ACHN (cell line): ENCODE measurements at regions not wholly inside any gene's neighbourhood (a gene's known extent, or its start where the extent isn't known, plus 50 kb on each side); places are given as distances from the start of the nearest gene placed in this dataset.
"Not testable (repeated sequence)": the region's sequence is repeated elsewhere in the genome, so short reads cannot be mapped to it uniquely, and the experiment has no call there.

Source experiments
- DNase-seq: peaks from one replicate; pipeline ENCODE4 v3.0.0-alpha.2; 2015
- in situ Hi-C: cut with HindIII; loops from 2 replicates; pipeline ENCODE4 v1.10.0; 2017; ENCODE audit warnings: low sequenced_read_pairs, low pct_ligation_motif_present, low pct_unique_long_range_greater_than_20kb

DNA sequence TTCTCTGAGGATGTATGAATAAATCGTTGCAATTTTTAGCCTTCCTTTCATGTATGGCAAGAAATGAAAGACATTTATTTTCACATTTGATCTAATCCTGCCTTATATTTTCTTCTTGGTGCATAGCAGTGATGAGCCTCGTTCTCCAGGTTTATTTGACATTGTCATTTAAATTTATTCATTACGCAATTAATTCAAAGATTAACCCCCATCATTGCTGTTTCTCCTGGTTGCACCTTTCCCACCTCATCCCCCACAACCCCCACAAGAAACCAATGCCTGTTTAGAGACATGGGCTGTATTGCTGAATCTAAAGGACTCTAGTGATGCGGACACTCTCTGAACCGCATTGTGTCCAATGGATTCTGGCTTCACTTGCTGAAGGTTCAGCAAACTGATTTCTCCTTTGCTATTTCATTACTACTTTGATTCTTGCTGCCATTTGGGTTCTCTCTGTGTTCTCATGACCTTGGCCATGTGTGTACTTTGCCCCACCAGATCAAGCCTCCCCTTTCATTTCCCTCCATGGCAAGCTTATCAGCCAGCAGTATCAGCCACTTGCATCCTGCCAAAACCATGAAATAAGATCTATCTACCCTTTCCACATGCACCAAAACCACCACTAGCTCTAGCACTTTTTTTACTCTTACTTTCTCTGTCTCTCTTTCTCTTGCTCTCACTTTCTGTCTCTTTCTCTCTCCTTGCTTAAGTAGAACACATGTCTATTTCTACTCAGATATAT, 382.7 kb downstream of the GBE1 start:
- in situ Hi-C loops: no loop called here
- no peak for DNase-seq

- in situ Hi-C loops: no loop called here
- no peak for DNase-seq
Measured at GRCh38 chr3:81375921-81376320, 385.5 kb downstream of the GBE1 start.

DNA sequence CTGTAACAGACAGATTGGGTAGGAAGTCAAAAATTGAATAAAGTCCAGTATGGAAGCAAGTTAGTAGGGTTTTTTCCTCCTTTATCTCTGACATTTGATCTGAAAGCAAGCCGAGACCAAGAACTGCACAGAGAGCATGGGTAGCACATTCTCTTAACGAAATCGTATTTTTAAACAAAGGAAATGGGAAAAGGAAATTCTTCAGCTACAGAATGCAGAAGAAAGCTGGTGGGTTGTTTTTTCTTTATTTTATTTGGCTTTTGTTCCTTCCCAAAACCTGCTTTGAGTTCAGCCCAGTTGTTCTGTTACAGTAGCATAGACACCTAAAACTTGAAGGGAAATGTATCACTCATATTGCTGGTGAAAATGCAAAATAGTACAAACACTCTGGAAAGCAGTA, 397.0 kb downstream of the GBE1 start:
- in situ Hi-C loops: no loop called here
- no peak for DNase-seq

- in situ Hi-C loops: no loop called here
- no peak for DNase-seq
Measured at GRCh38 chr3:81363816-81364215, 397.6 kb downstream of the GBE1 start.

DNA sequence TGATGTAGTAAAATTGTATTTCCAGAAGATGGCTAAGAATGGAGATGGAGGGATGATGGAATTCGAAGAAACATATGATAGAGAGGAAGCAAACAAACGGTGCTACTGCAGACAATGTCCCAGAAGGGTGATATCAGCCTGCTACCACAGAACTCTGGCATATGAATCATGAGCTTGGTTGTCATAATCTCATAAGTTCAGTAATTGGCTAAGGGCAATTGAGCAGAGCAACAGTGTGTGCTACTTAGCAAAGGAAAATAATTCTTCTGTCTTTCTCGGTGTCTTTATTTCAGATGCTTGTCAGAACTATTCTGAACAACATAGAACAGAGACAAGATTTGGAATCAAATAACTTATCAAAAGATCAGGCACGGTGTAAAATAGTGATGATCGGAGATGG, 407.3 kb downstream of the GBE1 start:
- DNase-seq: no peak
- in situ Hi-C loops: no loop called here

DNA sequence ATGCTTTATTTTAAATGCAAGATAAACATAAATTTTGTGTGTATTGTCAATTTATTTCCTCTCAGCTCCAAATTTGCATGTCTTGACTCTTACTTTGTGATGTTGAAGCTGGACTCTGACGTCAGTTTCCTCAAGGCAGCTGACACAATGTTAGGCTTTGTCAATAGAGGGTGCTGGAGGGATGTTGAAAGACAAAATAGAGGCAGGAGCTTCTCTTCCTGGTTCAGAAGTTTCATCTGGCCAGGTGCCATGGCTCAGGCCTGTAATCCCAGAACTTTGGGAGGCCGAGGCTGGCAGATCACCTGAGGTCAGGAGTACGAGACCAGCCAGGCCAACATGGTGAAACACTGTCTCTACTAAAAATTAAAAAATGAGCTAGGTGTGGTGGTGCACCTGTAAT, 408.6 kb downstream of the GBE1 start:
- in situ Hi-C loops: no loop called here
- peak; percentile 37 for DNase-seq

GRCh38 chr3:81349816-81350340, 411.6 kb downstream of the GBE1 start:
- in situ Hi-C loops: no loop called here
- DNase-seq: no peak

DNA sequence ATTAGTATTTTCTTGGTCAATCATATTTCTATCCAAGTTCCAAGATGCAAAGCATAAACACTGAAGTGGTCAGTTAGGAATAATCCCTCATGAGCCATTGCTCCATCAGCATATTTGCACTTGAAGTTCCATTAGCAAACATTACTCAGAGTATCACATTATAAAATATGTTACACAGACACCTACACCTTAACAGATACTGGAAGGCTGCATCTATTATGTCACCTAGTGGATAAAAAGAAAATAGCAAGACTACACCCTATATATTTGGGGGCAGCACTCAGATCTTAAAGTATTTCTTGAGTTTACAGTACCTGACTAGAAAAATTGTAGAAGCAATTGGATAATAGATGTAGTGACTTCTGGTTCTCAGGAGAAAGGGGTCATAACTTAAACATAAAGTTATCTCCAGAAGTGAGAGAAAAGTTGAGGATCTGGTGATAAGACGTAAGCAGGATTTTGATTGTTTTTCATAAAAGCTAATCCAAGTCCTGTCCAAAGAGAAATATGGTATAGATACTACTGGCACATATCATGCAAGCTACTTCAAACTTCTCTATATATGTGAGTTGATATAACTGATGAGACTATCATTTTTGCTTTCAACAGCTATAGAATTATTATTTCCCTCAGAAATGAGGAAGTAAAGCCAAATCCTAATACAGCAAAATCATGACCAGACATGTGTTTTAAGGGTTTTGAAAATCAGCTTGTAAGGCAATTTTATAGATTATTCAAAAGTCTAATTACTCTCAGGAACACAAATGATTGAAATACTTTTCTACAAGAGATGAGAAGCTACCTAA, 422.2 kb downstream of the GBE1 start:
- in situ Hi-C loops: no loop called here
- DNase-seq: peak; percentile 30

- DNase-seq: no peak
- in situ Hi-C loops: no loop called here
Measured at GRCh38 chr3:81336470-81336869, 425.0 kb downstream of the GBE1 start.

- in situ Hi-C loops, DNase-seq: not testable (repeated sequence)
Measured at GRCh38 chr3:81329835-81330234, 431.6 kb downstream of the GBE1 start.

DNA sequence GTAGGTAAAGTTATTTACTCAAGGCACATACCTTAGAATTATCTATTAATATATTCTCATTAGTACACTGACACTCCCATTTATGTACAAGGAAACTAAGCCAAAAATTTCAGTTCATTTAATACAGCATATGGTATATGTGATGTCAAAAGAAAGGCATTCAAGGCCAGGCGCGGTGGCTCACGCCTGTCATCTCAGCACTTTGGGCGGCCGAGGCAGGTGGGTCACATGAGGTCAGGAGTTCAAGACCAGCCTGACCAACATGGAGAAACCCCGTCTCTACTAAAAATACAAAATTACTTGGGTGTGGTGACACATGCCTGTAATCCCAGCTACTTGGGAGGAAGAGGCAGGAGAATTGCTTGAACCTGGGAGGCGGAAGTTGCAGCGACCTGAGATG, 435.2 kb downstream of the GBE1 start:
- in situ Hi-C loops: no loop called here
- no peak for DNase-seq

DNA sequence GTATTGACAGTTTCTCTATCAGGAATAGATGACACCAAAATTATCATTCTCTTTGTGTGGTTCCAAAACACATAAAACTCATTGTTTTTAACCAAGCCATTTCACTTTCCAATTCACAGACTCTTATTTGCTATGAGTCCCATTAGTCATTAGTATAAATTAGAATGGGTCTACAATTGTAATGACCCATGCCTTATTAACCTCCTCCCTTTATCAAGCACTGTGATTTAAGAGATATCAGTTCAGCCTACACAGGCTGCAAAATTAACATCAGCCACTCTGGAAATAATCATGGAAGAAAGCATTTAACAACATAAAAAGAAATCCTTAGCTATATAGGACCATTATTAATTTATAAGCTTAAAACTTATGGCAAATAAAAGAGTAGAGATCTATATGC, 440.6 kb downstream of the GBE1 start:
- DNase-seq: no peak

GRCh38 chr3:81315030-81315429, 446.4 kb downstream of the GBE1 start:
- DNase-seq: no peak
- in situ Hi-C loops: no loop called here

More for the DNA sequence above, 440.6 kb downstream of the GBE1 start:
- in situ Hi-C loops: no loop called here

- in situ Hi-C loops: no loop called here
- no peak for DNase-seq
Measured at GRCh38 chr3:81311321-81311720, 450.1 kb downstream of the GBE1 start.

GRCh38 chr3:81308306-81308705, 453.1 kb downstream of the GBE1 start:
- DNase-seq: no peak
- in situ Hi-C loops: no loop called here

GRCh38 chr3:81307221-81307620, 454.2 kb downstream of the GBE1 start:
- no peak for DNase-seq
- in situ Hi-C loops: no loop called here

DNA sequence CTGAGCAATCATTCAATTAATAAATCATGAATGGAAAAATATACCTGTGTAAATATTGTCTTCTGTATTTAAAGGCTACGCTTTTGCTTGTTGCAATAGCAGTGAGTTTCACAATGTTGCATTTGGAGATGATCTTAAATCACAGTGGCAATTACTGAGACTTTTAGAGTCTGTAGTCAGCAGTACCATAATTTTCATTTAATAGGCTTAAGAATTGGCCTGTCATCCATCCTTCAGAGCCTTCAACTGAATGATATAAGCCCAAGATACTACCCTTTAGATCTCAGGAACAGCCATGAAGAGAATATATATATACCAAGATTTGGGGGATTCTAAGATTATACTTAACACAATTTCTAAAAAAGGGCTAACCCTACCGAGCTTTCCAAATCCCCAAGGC, 458.1 kb downstream of the GBE1 start:
- in situ Hi-C loops: no loop called here
- no peak for DNase-seq

- DNase-seq: peak; percentile 45
- in situ Hi-C loops: no loop called here
Measured at GRCh38 chr3:81302045-81302444, 459.4 kb downstream of the GBE1 start.

- no peak for DNase-seq
- in situ Hi-C loops: no loop called here
Measured at GRCh38 chr3:81301230-81301629, 460.2 kb downstream of the GBE1 start.
